NCI-H2196 treated with DMSO at 0.1 percent for 48 hours (cell line): ENCODE measurements at regions not wholly inside any gene's neighbourhood (a gene's known extent, or its start where the extent isn't known, plus 50 kb on each side); places are given as distances from the start of the nearest gene placed in this dataset.

Source experiments
- DNase-seq: peaks from one replicate; lab custom pipeline; 2025; ENCODE audit not compliant: unreplicated experiment; lab: John Stamatoyannopoulos, UW

- no peak for DNase-seq
Measured at GRCh38 chr2:52882974-52883373, 884.6 kb upstream of the CHAC2 start.

- DNase-seq = no peak
Measured at GRCh38 chr2:52881606-52882005, 886.0 kb upstream of the CHAC2 start.

- no peak for DNase-seq
Measured at GRCh38 chr2:52880872-52881271, 886.7 kb upstream of the CHAC2 start.

GRCh38 chr2:52879561-52879960, 888.0 kb upstream of the CHAC2 start:
- no peak for DNase-seq

GRCh38 chr2:52877703-52878102, 889.9 kb upstream of the CHAC2 start:
- DNase-seq = no peak

GRCh38 chr2:52874466-52875106, 893.0 kb upstream of the CHAC2 start:
- DNase-seq = no peak

- DNase-seq = no peak
Measured at GRCh38 chr2:52862801-52863200, 904.8 kb upstream of the CHAC2 start.

GRCh38 chr2:52861596-52861995, 906.0 kb upstream of the CHAC2 start:
- DNase-seq = no peak

GRCh38 chr2:52859065-52859464, 908.5 kb upstream of the CHAC2 start:
- DNase-seq = no peak

GRCh38 chr2:52857722-52858121, 909.9 kb upstream of the CHAC2 start:
- DNase-seq = no peak

GRCh38 chr2:52852006-52852405, 915.6 kb upstream of the CHAC2 start:
- no peak for DNase-seq

GRCh38 chr2:52844701-52845423, 922.7 kb upstream of the CHAC2 start:
- no peak for DNase-seq

- DNase-seq = no peak
Measured at GRCh38 chr2:52835909-52836308, 931.7 kb upstream of the CHAC2 start.

GRCh38 chr2:52831216-52831615, 936.4 kb upstream of the CHAC2 start:
- no peak for DNase-seq

- DNase-seq = no peak
Measured at GRCh38 chr2:52828112-52828511, 939.5 kb upstream of the CHAC2 start.

- DNase-seq = no peak
Measured at GRCh38 chr2:52821631-52822030, 946.0 kb upstream of the CHAC2 start.

- no peak for DNase-seq
Measured at GRCh38 chr2:52818958-52819357, 948.6 kb upstream of the CHAC2 start.

- no peak for DNase-seq
Measured at GRCh38 chr2:52810460-52810859, 957.1 kb upstream of the CHAC2 start.

GRCh38 chr2:52805901-52806410, 961.6 kb upstream of the CHAC2 start:
- no peak for DNase-seq

- DNase-seq = no peak
Measured at GRCh38 chr2:52794581-52794980, 973.0 kb upstream of the CHAC2 start.

GRCh38 chr2:52779446-52779845, 988.2 kb upstream of the CHAC2 start:
- DNase-seq = no peak

GRCh38 chr2:52776571-52776970, 991.0 kb upstream of the CHAC2 start:
- no peak for DNase-seq

GRCh38 chr2:52775674-52776073, 991.9 kb upstream of the CHAC2 start:
- DNase-seq = no peak
